ENCODE measurements at regions not wholly inside any gene's neighbourhood (a gene's known extent, or its start where the extent isn't known, plus 50 kb on each side); places are given as distances from the start of the nearest gene placed in this dataset.

DNA sequence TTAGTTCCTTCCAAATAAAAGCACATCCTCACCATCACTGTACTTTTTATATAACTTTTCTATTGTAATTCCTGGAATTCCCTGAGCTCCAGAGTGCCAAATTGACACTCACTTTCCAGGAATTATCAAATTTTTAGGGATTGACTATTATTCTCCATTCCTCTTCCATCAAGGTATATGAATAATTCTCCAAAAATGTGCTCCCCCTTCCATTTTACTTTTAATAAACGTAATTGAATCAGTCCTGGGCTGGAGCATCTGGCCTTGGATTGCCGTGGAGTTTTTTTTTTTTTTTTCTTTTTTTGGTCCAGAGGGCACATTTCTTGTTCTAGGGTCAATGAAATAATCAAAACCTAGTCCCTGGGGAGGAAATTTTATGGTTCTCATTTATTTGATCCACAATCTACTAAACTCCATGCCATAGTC lies 304.3 kb downstream of the CDCA7 start:
- TF ChIP-seq CTCF (IDR thresholded peaks at IDR 0.05; ENCODE audit: insufficient read depth, low read length, severe bottlenecking) = no peak
- no peaks in the 10 kb centered on the region for H3K36me3 ChIP-seq (ENCODE audit: control insufficient read depth, insufficient read depth, low read length)
- no peak for FAIRE-seq
- no peaks in the 10 kb centered on the region for H3K27me3 ChIP-seq (ENCODE audit: control insufficient read depth, insufficient read depth, low read length)
- DNase-seq (ENCODE audit: low read depth) = no peak
- H3K4me3 ChIP-seq (ENCODE audit: low read depth, low read length) = no peak overlapping the region

- TF ChIP-seq CTCF (IDR thresholded peaks at IDR 0.05; ENCODE audit: insufficient read depth, low read length, severe bottlenecking) = no peak
- Histone ChIP-seq H3K4me3 (ENCODE audit: low read depth, low read length) (no peak overlapping the region), H3K36me3 (ENCODE audit: control insufficient read depth, insufficient read depth, low read length) (no peaks in the 10 kb centered on the region), H3K27me3 (ENCODE audit: control insufficient read depth, insufficient read depth, low read length) (no peaks in the 10 kb centered on the region)
- DNase-seq (ENCODE audit: low read depth) (no peak), FAIRE-seq (no peak)
These were observed 304.8 kb downstream of the CDCA7 start for GRCh38 chr2:173659509-173659908.

DNA sequence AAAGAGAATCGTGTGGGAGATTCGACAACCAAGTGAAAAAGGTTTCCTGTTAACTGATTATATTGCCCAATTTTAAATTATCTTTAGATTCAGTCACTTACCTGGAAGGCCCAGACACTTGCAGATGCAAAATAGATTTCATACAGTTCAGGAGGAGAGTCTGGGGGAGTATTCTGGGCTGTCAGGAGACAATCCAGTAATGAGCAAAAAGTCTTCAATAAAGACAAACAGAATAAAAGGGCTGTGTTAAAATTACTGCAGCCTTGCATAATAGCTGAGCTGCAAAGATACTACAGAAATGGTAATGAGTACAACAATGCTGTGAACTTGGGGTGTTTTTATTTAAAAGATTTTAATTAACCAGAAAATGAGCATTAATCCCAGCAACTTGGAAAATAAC lies 303.6 kb downstream of the SP3 start:
- FAIRE-seq (no peak), DNase-seq (ENCODE audit: low read depth) (no peak)
- H3K36me3 ChIP-seq (ENCODE audit: control insufficient read depth, insufficient read depth, low read length) = no peaks in the 10 kb centered on the region
- no peaks in the 10 kb centered on the region for H3K27me3 ChIP-seq (ENCODE audit: control insufficient read depth, insufficient read depth, low read length)
- TF ChIP-seq CTCF (IDR thresholded peaks at IDR 0.05; ENCODE audit: insufficient read depth, low read length, severe bottlenecking) = no peak
- H3K4me3 ChIP-seq (ENCODE audit: low read depth, low read length) = no peak overlapping the region

DNA sequence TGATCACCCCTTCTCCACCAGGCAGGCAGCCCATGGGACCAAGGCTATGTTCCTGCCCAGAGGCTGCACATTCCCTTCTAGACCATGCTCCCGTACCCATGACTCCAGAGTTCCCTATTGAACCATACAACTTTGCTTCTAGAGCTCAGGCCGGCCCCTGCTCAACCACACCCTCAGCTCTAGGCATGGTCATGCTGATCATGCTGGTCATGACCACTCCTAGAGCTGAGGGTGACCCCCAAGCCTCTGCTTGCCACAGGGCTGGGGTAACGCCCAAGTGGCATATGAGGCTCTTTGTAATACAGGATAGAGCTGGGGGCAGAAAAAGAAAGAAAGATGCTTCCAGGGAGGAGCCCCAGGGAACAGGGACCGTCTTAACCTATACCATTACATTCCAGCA lies 301.8 kb downstream of the SP3 start:
- no peak for FAIRE-seq
- no peak for DNase-seq (ENCODE audit: low read depth)
- H3K27me3 ChIP-seq (ENCODE audit: control insufficient read depth, insufficient read depth, low read length) = no peaks in the 10 kb centered on the region
- H3K4me3 ChIP-seq (ENCODE audit: low read depth, low read length) = no peak overlapping the region
- H3K36me3 ChIP-seq (ENCODE audit: control insufficient read depth, insufficient read depth, low read length) = no peaks in the 10 kb centered on the region
- no peak for TF ChIP-seq CTCF (IDR thresholded peaks at IDR 0.05; ENCODE audit: insufficient read depth, low read length, severe bottlenecking)

- Histone ChIP-seq H3K27me3 (ENCODE audit: control insufficient read depth, insufficient read depth, low read length) (no peaks in the 10 kb centered on the region), H3K4me3 (ENCODE audit: low read depth, low read length) (no peak overlapping the region), H3K36me3 (ENCODE audit: control insufficient read depth, insufficient read depth, low read length) (no peaks in the 10 kb centered on the region)
- FAIRE-seq = no peak
- no peak for DNase-seq (ENCODE audit: low read depth)
- no peak for TF ChIP-seq CTCF (IDR thresholded peaks at IDR 0.05; ENCODE audit: insufficient read depth, low read length, severe bottlenecking)
These were observed 301.2 kb downstream of the SP3 start for GRCh38 chr2:173663835-173664512.

DNA sequence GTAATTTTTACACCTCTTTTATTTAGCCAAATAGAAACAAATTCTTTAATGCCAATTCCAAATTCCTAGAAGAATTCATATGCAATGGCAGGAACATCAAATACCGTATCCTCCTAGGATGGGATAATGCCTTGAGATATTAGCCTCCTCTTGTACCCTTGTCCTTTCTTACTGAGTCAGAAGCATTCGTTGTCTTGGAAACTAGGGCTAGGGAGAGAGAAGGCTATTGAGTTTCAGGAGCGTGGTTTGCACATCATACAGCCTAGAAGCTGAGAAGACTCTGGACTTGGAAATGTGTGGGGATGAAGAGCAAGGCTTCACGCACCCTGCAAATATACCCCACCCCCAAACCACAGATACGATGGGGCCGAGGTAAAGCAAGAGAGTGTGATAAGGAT lies 300.7 kb downstream of the SP3 start:
- Histone ChIP-seq H3K27me3 (ENCODE audit: control insufficient read depth, insufficient read depth, low read length) (no peaks in the 10 kb centered on the region), H3K36me3 (ENCODE audit: control insufficient read depth, insufficient read depth, low read length) (no peaks in the 10 kb centered on the region), H3K4me3 (ENCODE audit: low read depth, low read length) (no peak overlapping the region)
- no peak for DNase-seq (ENCODE audit: low read depth)
- TF ChIP-seq CTCF (IDR thresholded peaks at IDR 0.05; ENCODE audit: insufficient read depth, low read length, severe bottlenecking) = no peak
- no peak for FAIRE-seq

Data from bronchial epithelial cell (primary cell).